Esophagus muscularis mucosa (tissue), 4 donors: ENCODE measurements at regions not wholly inside any gene's neighbourhood (a gene's known extent, or its start where the extent isn't known, plus 50 kb on each side); places are given as distances from the start of the nearest gene placed in this dataset.

Source experiments
- DNase-seq: peaks from one replicate; pipeline ENCODE4 v3.0.0-alpha.2; 2017; ENCODE audit errors: extremely low spot score
- H3K27ac ChIP-seq, 4 donors: fragments of 200-600 bp; sonication (generic); replicated peaks in 1 of 4; 1 replicate in 3 of 4; 2 replicates in 1 of 4; pipeline ENCODE4 v1.5.1; 2016 to 2019; ENCODE audit warnings: mild to moderate bottlenecking in 1 of 4
- H3K27me3 ChIP-seq, 4 donors: fragments of 200-600 bp; sonication (generic); one replicate each; pipeline versions ENCODE4 v1.5.1 to v1.6.0; 2016 to 2019
- H3K36me3 ChIP-seq, 4 donors: fragments of 200-600 bp; sonication (generic); one replicate each; pipeline ENCODE4 v1.5.1; 2016 to 2019
- H3K4me1 ChIP-seq, 4 donors: fragments of 200-600 bp; sonication (generic); one replicate each; pipeline ENCODE4 v1.5.1; 2016 to 2019
- H3K4me3 ChIP-seq, 4 donors: fragments of 200-600 bp; sonication (generic); 1 replicate in 2 of 4; 2 replicates in 2 of 4; pipeline ENCODE4 v1.5.1; 2016 to 2019; ENCODE audit warnings: mild to moderate bottlenecking in 4 of 4, moderate library complexity in 1 of 4
- H3K9me3 ChIP-seq, 4 donors: fragments of 200-600 bp; sonication (generic); 1 replicate in 3 of 4; 2 replicates in 1 of 4; pipeline ENCODE4 v1.5.1; 2016 to 2019
- CTCF ChIP-seq, 3 experiments: fragments of 200-600 bp in 2 of 3; fragments of 450-650 bp in 1 of 3; sonication (generic) in 2 of 3; IDR thresholded peaks; one replicate each; pipeline ENCODE4 v1.5.1; 2017 to 2019; ENCODE audit warnings: antibody characterized with exemption in 3 of 3, mild to moderate bottlenecking in 2 of 3, moderate library complexity in 1 of 3
- EP300 ChIP-seq: sonication (generic); formaldehyde crosslinking; IDR thresholded peaks from one replicate; pipeline ENCODE4 v1.6.1; 2017; ENCODE audit warnings: antibody characterized with exemption
- POLR2A ChIP-seq: fragments of 450-650 bp; IDR thresholded peaks from one replicate; pipeline ENCODE4 v1.6.1; 2017; ENCODE audit warnings: antibody characterized with exemption, moderate library complexity, mild to moderate bottlenecking, low read depth
- POLR2AphosphoS5 ChIP-seq, 2 donors: sonication (generic); formaldehyde crosslinking; IDR thresholded peaks; one replicate each; pipeline ENCODE4 v1.6.1; 2017; ENCODE audit warnings: antibody characterized with exemption in 2 of 2
- WGBS: methylation state at CpG from one replicate; pipeline ENCODE4 v1.1.5; 2018; 5-methylcytosine and 5-hydroxymethylcytosine counted together
- intact Hi-C: fragments of 100-400 bp; cut with DNase I; formaldehyde crosslinking; loops from one replicate; pipeline ENCODE4 v1.15.1; 2023

GRCh38 chr20:24765316-24766142 lies 183.5 kb upstream of the CST7 start:
- no peak for DNase-seq
- no peak overlapping the region for H3K27ac ChIP-seq
- H3K4me3 ChIP-seq: no peak overlapping the region
- no peaks in the 10 kb centered on the region for H3K36me3 ChIP-seq
- no peaks in the 10 kb centered on the region for H3K9me3 ChIP-seq
- H3K27me3 ChIP-seq: peaks cover 0 to 17% (median 0%) of the 10 kb centered on the region in 4 donors
- WGBS: 91% methylated on average over 8 of the region's 12 CpGs
- intact Hi-C loops: no loop called here
- no peak for TF ChIP-seq POLR2A
- no peak for TF ChIP-seq EP300
- no peak for TF ChIP-seq POLR2AphosphoS5 (IDR thresholded peaks at IDR 0.05)
- no peak for TF ChIP-seq CTCF (IDR thresholded peaks at IDR 0.05)
- no peaks in the 10 kb centered on the region for H3K4me1 ChIP-seq

- no peak for DNase-seq
- Histone ChIP-seq H3K27me3 (peaks cover 0 to 17% (median 0%) of the 10 kb centered on the region in 4 donors), H3K27ac (no peak overlapping the region), H3K4me3 (no peak overlapping the region), H3K9me3 (no peaks in the 10 kb centered on the region), H3K4me1 (no peaks in the 10 kb centered on the region), H3K36me3 (no peaks in the 10 kb centered on the region)
- no peak for TF ChIP-seq CTCF (IDR thresholded peaks at IDR 0.05)
- no peak for TF ChIP-seq POLR2A
- intact Hi-C loops: no loop called here
- 85% methylated on average over 2 of the region's 2 CpGs for WGBS
These were observed 182.9 kb upstream of the CST7 start for GRCh38 chr20:24766143-24766527.

- H3K27ac ChIP-seq: no peak overlapping the region
- no peaks in the 10 kb centered on the region for H3K36me3 ChIP-seq
- no peak overlapping the region for H3K4me3 ChIP-seq
- H3K27me3 ChIP-seq: peaks cover 0 to 17% (median 0%) of the 10 kb centered on the region in 4 donors
- H3K9me3 ChIP-seq: no peaks in the 10 kb centered on the region
- DNase-seq: no peak
- WGBS: 100% methylated on average over 2 of the region's 7 CpGs
- TF ChIP-seq EP300: no peak
- TF ChIP-seq POLR2AphosphoS5 (IDR thresholded peaks at IDR 0.05): no peak
- no peak for TF ChIP-seq POLR2A
- TF ChIP-seq CTCF (IDR thresholded peaks at IDR 0.05): no peak
- H3K4me1 ChIP-seq: no peaks in the 10 kb centered on the region
- intact Hi-C loops: no loop called here
These were observed 182.0 kb upstream of the CST7 start for GRCh38 chr20:24766826-24767622.

- H3K9me3 ChIP-seq: no peaks in the 10 kb centered on the region
- no peaks in the 10 kb centered on the region for H3K4me1 ChIP-seq
- DNase-seq: no peak
- 100% methylated on average over 3 of the region's 4 CpGs for WGBS
- no peaks in the 10 kb centered on the region for H3K36me3 ChIP-seq
- no peak overlapping the region for H3K4me3 ChIP-seq
- intact Hi-C loops: no loop called here
- no peak overlapping the region for H3K27ac ChIP-seq
- H3K27me3 ChIP-seq: peaks cover 0 to 17% (median 0%) of the 10 kb centered on the region in 4 donors
- TF ChIP-seq CTCF (IDR thresholded peaks at IDR 0.05): no peak
- TF ChIP-seq EP300: no peak
- TF ChIP-seq POLR2A: no peak
- TF ChIP-seq POLR2AphosphoS5 (IDR thresholded peaks at IDR 0.05): no peak
These were observed 181.4 kb upstream of the CST7 start for GRCh38 chr20:24767623-24768100.
